Inflammatory macrophage treated with lipopolysaccharide for 4 hours (primary cell): ENCODE measurements at regions not wholly inside any gene's neighbourhood (a gene's known extent, or its start where the extent isn't known, plus 50 kb on each side); places are given as distances from the start of the nearest gene placed in this dataset.
A peak's percentile ranks its signal among the peaks of the same experiment; 100 is the strongest.
"Not testable (repeated sequence)": the region's sequence is repeated elsewhere in the genome, so short reads cannot be mapped to it uniquely, and the experiment has no call there.

Experiments used
- DNase-seq: peaks from one replicate; pipeline ENCODE4 v3.0.0-alpha.2; 2020

GRCh38 chr11:106152013-106152412 is 74.6 kb downstream of the AASDHPPT start:
- no peak for DNase-seq

- no peak for DNase-seq
Observed at GRCh38 chr11:106152824-106153223, 75.4 kb downstream of the AASDHPPT start.

GRCh38 chr11:106156290-106156937 is 79.0 kb downstream of the AASDHPPT start:
- peak; percentile 26 for DNase-seq

GRCh38 chr11:106158406-106158805 is 80.9 kb downstream of the AASDHPPT start:
- DNase-seq = no peak

- no peak for DNase-seq
Observed at GRCh38 chr11:106159836-106160235, 82.4 kb downstream of the AASDHPPT start.

- no peak for DNase-seq
Observed at GRCh38 chr11:106160494-106160893, 83.0 kb downstream of the AASDHPPT start.

- DNase-seq = no peak
Observed at GRCh38 chr11:106161775-106162634, 84.5 kb downstream of the AASDHPPT start.

- no peak for DNase-seq
Observed at GRCh38 chr11:106167085-106167484, 89.6 kb downstream of the AASDHPPT start.

- no peak for DNase-seq
Observed at GRCh38 chr11:106172386-106172991, 95.0 kb downstream of the AASDHPPT start.

GRCh38 chr11:106173291-106173690 is 95.8 kb downstream of the AASDHPPT start:
- DNase-seq = no peak

GRCh38 chr11:106174003-106174402 is 96.5 kb downstream of the AASDHPPT start:
- DNase-seq = not testable (repeated sequence)

GRCh38 chr11:106176817-106177216 is 99.4 kb downstream of the AASDHPPT start:
- no peak for DNase-seq

- no peak for DNase-seq
Observed at GRCh38 chr11:106177311-106177710, 99.8 kb downstream of the AASDHPPT start.

- DNase-seq = no peak
Observed at GRCh38 chr11:106178361-106178760, 100.9 kb downstream of the AASDHPPT start.

- DNase-seq = no peak
Observed at GRCh38 chr11:106179048-106179447, 101.6 kb downstream of the AASDHPPT start.

GRCh38 chr11:106186630-106187029 is 109.2 kb downstream of the AASDHPPT start:
- no peak for DNase-seq

GRCh38 chr11:106187860-106188456 is 110.5 kb downstream of the AASDHPPT start:
- DNase-seq = no peak

- DNase-seq = no peak
Observed at GRCh38 chr11:106193956-106194355, 116.5 kb downstream of the AASDHPPT start.

GRCh38 chr11:106197438-106197837 is 120.0 kb downstream of the AASDHPPT start:
- DNase-seq = no peak

GRCh38 chr11:106202935-106203620 is 125.6 kb downstream of the AASDHPPT start:
- DNase-seq = no peak

- DNase-seq = no peak
Observed at GRCh38 chr11:106208760-106209159, 131.3 kb downstream of the AASDHPPT start.

- no peak for DNase-seq
Observed at GRCh38 chr11:106212081-106212480, 134.6 kb downstream of the AASDHPPT start.

- DNase-seq = no peak
Observed at GRCh38 chr11:106216281-106216680, 138.8 kb downstream of the AASDHPPT start.
